Tibial nerve (tissue), 4 donors: ENCODE measurements at regions not wholly inside any gene's neighbourhood (a gene's known extent, or its start where the extent isn't known, plus 50 kb on each side); places are given as distances from the start of the nearest gene placed in this dataset.
A peak's percentile ranks its signal among the peaks of the same experiment; 100 is the strongest.

Experiments used
- DNase-seq, 2 donors: peaks; one replicate each; pipeline ENCODE4 v3.0.0-alpha.2; 2019; ENCODE audit warnings: low spot score in 2 of 2
- H3K27ac ChIP-seq, 4 donors: fragments of 200-600 bp; sonication (generic) in 3 of 4; one replicate each; pipeline ENCODE4 v1.5.1; 2017 to 2019; ENCODE audit warnings: mild to moderate bottlenecking in 1 of 4
- H3K27me3 ChIP-seq, 2 donors: fragments of 200-600 bp; sonication (generic) in 1 of 2; one replicate each; pipeline versions ENCODE4 v1.5.1 to v1.6.0; 2017 to 2019
- H3K36me3 ChIP-seq, 3 donors: fragments of 200-600 bp; sonication (generic); one replicate each; pipeline ENCODE4 v1.5.1; 2018 to 2019
- H3K4me1 ChIP-seq, 4 donors: fragments of 200-600 bp; sonication (generic) in 3 of 4; one replicate each; pipeline ENCODE4 v1.5.1; 2017 to 2019
- H3K4me3 ChIP-seq, 4 donors: fragments of 200-600 bp; sonication (generic) in 3 of 4; one replicate each; pipeline ENCODE4 v1.5.1; 2017 to 2019; ENCODE audit warnings: mild to moderate bottlenecking in 1 of 4, moderate library complexity in 1 of 4
- H3K9me3 ChIP-seq, 4 donors: fragments of 200-600 bp; sonication (generic) in 3 of 4; one replicate each; pipeline ENCODE4 v1.5.1; 2017 to 2019
- EP300 ChIP-seq, 2 donors: sonication (generic); formaldehyde crosslinking; IDR thresholded peaks; one replicate each; pipeline ENCODE4 v1.6.1; 2017; ENCODE audit warnings: antibody characterized with exemption in 2 of 2, mild to moderate bottlenecking in 1 of 2
- POLR2A ChIP-seq, 2 donors: fragments of 450-650 bp; IDR thresholded peaks; one replicate each; pipeline ENCODE4 v1.6.1; 2017; ENCODE audit warnings: antibody characterized with exemption in 2 of 2, mild to moderate bottlenecking in 2 of 2, moderate library complexity in 2 of 2
- WGBS, 2 donors: methylation state at CpG; one replicate each; pipeline ENCODE4 v1.1.5; 2018; 5-methylcytosine and 5-hydroxymethylcytosine counted together
- TF ChIP-seq, protein P1 (sequence below), 5 experiments: fragments of 200-600 bp in 3 of 5; fragments of 450-650 bp in 2 of 5; sonication (generic) in 3 of 5; IDR thresholded peaks; one replicate each; pipeline ENCODE4 v1.5.1; 2016 to 2019; ENCODE audit warnings: antibody characterized with exemption in 5 of 5, mild to moderate bottlenecking in 3 of 5, moderate library complexity in 2 of 5

DNA sequence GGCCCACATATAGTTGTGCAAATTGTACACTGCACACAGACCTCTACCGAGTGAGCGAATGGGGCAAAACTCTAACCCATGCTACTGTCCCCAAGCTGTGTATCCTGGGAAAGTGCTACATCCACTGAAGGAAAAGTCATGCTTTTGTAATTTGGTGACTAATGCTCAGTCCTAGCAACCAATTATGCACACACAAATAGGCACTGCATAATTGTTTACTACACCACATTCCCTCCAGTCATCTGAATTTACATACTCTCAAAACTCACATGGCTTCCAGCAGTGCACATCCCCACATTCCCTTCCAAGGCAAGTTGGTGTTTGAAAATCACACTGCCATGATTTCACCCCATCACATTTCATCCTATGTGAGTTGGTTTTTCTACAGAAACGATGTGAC is 125.9 kb upstream of the OSMR start:
- H3K4me1 ChIP-seq: peaks cover 0 to 9% (median 2%) of the 10 kb centered on the region in 4 donors
- H3K27me3 ChIP-seq: no peaks in the 10 kb centered on the region
- no peak overlapping the region for H3K4me3 ChIP-seq
- no peak for DNase-seq
- peak overlapping the region in 2 of 4 donors; percentile 35 to 41 for H3K27ac ChIP-seq
- no peaks in the 10 kb centered on the region for H3K36me3 ChIP-seq
- TF ChIP-seq EP300 (IDR thresholded peaks at IDR 0.05) (no peak), POLR2A (IDR thresholded peaks at IDR 0.05) (no peak)
- TF ChIP-seq, protein P1, sequence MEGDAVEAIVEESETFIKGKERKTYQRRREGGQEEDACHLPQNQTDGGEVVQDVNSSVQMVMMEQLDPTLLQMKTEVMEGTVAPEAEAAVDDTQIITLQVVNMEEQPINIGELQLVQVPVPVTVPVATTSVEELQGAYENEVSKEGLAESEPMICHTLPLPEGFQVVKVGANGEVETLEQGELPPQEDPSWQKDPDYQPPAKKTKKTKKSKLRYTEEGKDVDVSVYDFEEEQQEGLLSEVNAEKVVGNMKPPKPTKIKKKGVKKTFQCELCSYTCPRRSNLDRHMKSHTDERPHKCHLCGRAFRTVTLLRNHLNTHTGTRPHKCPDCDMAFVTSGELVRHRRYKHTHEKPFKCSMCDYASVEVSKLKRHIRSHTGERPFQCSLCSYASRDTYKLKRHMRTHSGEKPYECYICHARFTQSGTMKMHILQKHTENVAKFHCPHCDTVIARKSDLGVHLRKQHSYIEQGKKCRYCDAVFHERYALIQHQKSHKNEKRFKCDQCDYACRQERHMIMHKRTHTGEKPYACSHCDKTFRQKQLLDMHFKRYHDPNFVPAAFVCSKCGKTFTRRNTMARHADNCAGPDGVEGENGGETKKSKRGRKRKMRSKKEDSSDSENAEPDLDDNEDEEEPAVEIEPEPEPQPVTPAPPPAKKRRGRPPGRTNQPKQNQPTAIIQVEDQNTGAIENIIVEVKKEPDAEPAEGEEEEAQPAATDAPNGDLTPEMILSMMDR (IDR thresholded peaks at IDR 0.05): no peak
- no peaks in the 10 kb centered on the region for H3K9me3 ChIP-seq
- 73 to 80% methylated on average over 3 of the region's 3 CpGs for WGBS, 2 donors

DNA sequence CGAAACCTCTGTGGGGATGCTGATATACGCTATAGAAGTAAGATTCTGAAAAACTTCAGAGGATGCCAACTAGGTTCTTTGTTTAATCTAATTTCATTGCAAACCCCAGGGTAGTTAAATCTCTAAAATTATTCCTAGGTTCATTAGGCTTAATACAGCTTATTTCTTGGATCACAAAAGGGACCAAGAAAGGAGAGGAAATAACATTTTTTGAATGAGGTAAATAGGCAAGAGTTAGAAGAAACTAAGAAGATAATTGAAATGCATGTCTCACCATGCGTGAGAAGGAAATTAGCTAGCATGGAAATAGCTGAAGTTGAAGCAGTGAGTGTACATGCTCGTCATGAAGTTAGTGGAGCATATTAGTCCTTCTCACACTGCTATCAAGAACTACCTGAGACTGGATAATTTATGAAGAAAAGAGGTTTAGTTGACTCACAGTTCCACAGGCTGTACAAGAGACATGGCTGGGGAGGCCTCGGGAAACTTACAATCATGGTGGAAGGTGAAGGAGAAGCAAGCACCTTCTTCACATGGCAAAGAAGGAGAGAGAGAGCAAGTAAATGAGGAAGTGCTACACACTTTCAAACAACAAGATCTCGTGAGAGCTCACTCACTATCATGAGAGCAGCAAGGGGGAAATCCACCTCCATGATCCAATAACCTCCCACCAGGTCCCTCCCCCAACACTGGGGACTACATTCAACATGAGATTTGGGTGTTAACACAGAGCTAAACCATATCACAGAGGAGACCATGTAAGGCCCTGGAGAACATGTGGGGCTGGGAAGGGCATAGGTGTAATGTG is 125.1 kb upstream of the OSMR start:
- Histone ChIP-seq H3K4me3 (no peak overlapping the region), H3K9me3 (no peaks in the 10 kb centered on the region), H3K27me3 (no peaks in the 10 kb centered on the region), H3K4me1 (peaks cover 0 to 10% (median 0%) of the 10 kb centered on the region in 4 donors), H3K36me3 (no peaks in the 10 kb centered on the region), H3K27ac (peak overlapping the region in 1 of 4 donors; percentile 41)
- TF ChIP-seq EP300 (IDR thresholded peaks at IDR 0.05): no peak
- TF ChIP-seq POLR2A (IDR thresholded peaks at IDR 0.05): no peak
- TF ChIP-seq, protein P1 (IDR thresholded peaks at IDR 0.05): no peak
- WGBS, 2 donors: 90 to 94% methylated on average over 6 of the region's 6 CpGs
- no peak for DNase-seq

DNA sequence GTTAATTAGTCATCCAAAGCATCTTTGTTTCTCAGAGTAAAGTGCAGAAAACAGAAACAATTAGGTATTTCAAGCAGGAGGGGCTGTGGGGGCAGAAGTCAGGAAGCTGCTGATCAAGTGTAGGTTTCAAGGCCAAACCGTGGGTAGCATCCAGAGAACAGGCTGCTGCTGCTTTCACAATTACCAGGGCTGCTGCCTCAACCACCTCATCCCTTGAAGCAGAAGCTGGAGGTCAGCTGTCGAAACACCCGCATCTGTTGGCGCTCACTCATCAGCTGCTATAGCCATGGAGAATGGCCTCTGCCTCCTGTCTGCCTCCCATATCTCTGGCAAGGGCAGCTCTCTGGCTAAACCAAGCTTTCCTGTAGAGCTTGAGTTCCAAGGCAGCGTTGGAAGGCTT is 122.9 kb upstream of the OSMR start:
- Histone ChIP-seq H3K36me3 (no peaks in the 10 kb centered on the region), H3K4me1 (peaks cover 0 to 9% (median 0%) of the 10 kb centered on the region in 4 donors), H3K9me3 (no peaks in the 10 kb centered on the region), H3K27ac (no peak overlapping the region), H3K27me3 (no peaks in the 10 kb centered on the region), H3K4me3 (no peak overlapping the region)
- 78 to 87% methylated on average over 5 of the region's 5 CpGs for WGBS, 2 donors
- TF ChIP-seq EP300 (IDR thresholded peaks at IDR 0.05) (no peak), POLR2A (IDR thresholded peaks at IDR 0.05) (no peak)
- TF ChIP-seq, protein P1 (IDR thresholded peaks at IDR 0.05): no peak
- no peak for DNase-seq

DNA sequence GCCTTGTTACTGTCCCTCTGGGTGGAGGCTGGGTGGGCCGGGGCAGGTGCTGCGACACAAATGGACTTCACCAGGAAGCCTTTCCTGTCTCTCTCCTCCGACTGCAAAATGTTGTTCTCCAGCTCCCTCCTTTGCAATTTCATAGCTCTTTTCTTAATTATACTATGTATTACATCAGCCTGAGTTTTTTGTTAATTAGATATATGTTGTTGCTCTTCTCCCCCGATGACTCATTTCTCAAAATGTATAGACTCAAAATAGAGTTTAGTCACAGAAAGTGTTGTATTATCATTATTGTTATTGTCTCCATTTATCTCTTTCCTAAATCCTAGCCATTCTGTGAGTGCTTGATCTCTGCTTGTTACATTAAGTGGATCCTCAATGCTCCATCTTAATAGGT is 122.4 kb upstream of the OSMR start:
- H3K9me3 ChIP-seq: no peaks in the 10 kb centered on the region
- peaks cover 0 to 9% (median 0%) of the 10 kb centered on the region in 4 donors for H3K4me1 ChIP-seq
- no peaks in the 10 kb centered on the region for H3K36me3 ChIP-seq
- TF ChIP-seq, protein P1 (IDR thresholded peaks at IDR 0.05): no peak
- TF ChIP-seq POLR2A (IDR thresholded peaks at IDR 0.05): no peak
- no peak for TF ChIP-seq EP300 (IDR thresholded peaks at IDR 0.05)
- WGBS, 2 donors: 92 to 96% methylated on average over 4 of the region's 4 CpGs
- H3K27ac ChIP-seq: no peak overlapping the region
- no peak for DNase-seq
- H3K4me3 ChIP-seq: no peak overlapping the region
- no peaks in the 10 kb centered on the region for H3K27me3 ChIP-seq

DNA sequence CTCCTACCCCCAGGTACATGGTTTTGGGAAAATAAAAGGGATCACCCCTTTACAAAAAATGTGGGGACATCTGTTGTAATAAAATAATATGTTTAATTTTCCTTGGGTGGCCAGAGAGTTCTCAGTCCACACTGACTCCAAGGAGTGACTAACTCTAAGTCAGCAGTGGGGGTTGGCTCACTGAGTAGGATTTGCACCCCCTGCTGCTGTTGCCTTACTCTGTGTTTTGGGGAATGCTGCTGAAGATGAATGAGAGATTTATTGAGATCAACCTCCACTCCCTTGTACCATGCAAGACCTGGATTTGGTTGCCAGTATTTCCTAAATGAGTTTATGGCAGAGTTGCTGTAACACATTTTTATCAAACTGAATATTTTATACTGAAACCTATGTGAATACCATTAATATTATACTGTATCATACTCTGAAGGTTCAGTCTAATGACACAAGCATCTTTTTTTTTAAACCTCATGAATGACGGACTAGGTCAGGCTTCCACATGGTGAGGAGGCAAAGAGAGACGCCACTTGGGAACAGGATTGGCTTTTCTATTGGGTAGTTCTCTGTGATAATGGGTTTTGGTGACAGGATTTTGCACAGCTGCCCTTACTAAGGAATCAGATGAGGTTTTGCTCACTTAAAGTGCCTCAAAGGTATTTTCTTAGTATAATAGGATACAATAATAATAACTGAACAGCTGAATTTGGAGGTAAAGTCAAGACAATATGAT is 121.3 kb upstream of the OSMR start:
- DNase-seq: no peak
- Histone ChIP-seq H3K27me3 (no peaks in the 10 kb centered on the region), H3K36me3 (no peaks in the 10 kb centered on the region), H3K4me1 (peaks cover 0 to 5% (median 0%) of the 10 kb centered on the region in 4 donors), H3K9me3 (no peaks in the 10 kb centered on the region), H3K27ac (no peak overlapping the region), H3K4me3 (no peak overlapping the region)
- TF ChIP-seq, protein P1 (IDR thresholded peaks at IDR 0.05): no peak
- no peak for TF ChIP-seq POLR2A (IDR thresholded peaks at IDR 0.05)
- TF ChIP-seq EP300 (IDR thresholded peaks at IDR 0.05): no peak
- whole genome bisulfite sequencing, 2 donors: 79 to 91% methylated on average over 2 of the region's 2 CpGs
